Transverse colon (tissue), 4 donors: ENCODE measurements at regions not wholly inside any gene's neighbourhood (a gene's known extent, or its start where the extent isn't known, plus 50 kb on each side); places are given as distances from the start of the nearest gene placed in this dataset.

Experiments used
- DNase-seq: peaks from one replicate; pipeline ENCODE4 v3.0.0-alpha.2; 2019
- H3K27ac ChIP-seq, 4 donors: fragments of 200-600 bp; sonication (generic); 2 replicates each; pipeline ENCODE4 v1.5.1; 2016 to 2018; ENCODE audit warnings: inconsistent platforms in 4 of 4
- H3K27me3 ChIP-seq: fragments of 200-600 bp; sonication (generic); 2 replicates; pipeline ENCODE4 v1.5.1; 2017; ENCODE audit warnings: inconsistent platforms
- H3K36me3 ChIP-seq, 4 donors: fragments of 200-600 bp; sonication (generic); 2 replicates each; pipeline ENCODE4 v1.5.1; 2017 to 2019; ENCODE audit warnings: inconsistent platforms in 4 of 4
- H3K4me1 ChIP-seq, 4 donors: fragments of 200-600 bp; sonication (generic); 2 replicates each; pipeline ENCODE4 v1.5.1; 2017 to 2020; ENCODE audit warnings: inconsistent platforms in 4 of 4
- H3K4me3 ChIP-seq, 4 donors: fragments of 200-600 bp; sonication (generic); 1 replicate in 1 of 4; 2 replicates in 3 of 4; pipeline versions ENCODE4 v1.5.1 to v1.6.1; 2017 to 2019; ENCODE audit warnings: inconsistent platforms in 4 of 4
- H3K9me3 ChIP-seq, 2 donors: fragments of 200-600 bp; sonication (generic); 2 replicates each; pipeline ENCODE4 v1.5.1; 2017 to 2019; ENCODE audit warnings: inconsistent platforms in 2 of 2
- CTCF ChIP-seq, 5 experiments: fragments of 200-600 bp in 3 of 5; fragments of 450-650 bp in 2 of 5; sonication (generic) in 3 of 5; IDR thresholded peaks; 1 replicate in 2 of 5; 2 replicates in 3 of 5; pipeline ENCODE4 v1.5.1; 2016 to 2017; ENCODE audit warnings: antibody characterized with exemption in 5 of 5, inconsistent platforms in 3 of 5, mild to moderate bottlenecking in 2 of 5, moderate library complexity in 1 of 5
- EP300 ChIP-seq: sonication (generic); formaldehyde crosslinking; IDR thresholded peaks from one replicate; pipeline ENCODE4 v1.6.1; 2017; ENCODE audit warnings: antibody characterized with exemption, low read depth
- POLR2A ChIP-seq: fragments of 450-650 bp; IDR thresholded peaks from one replicate; pipeline ENCODE4 v1.6.1; 2016; ENCODE audit warnings: antibody characterized with exemption, mild to moderate bottlenecking, moderate library complexity
- POLR2AphosphoS5 ChIP-seq, 3 donors: sonication (generic); formaldehyde crosslinking; IDR thresholded peaks; one replicate each; pipeline ENCODE4 v1.6.1; 2016; ENCODE audit warnings: antibody characterized with exemption in 3 of 3
- WGBS, 2 donors: methylation state at CpG; one replicate each; pipeline ENCODE4 v1.1.5; 2018; ENCODE audit warnings: low coverage in 1 of 2; 5-methylcytosine and 5-hydroxymethylcytosine counted together
- in situ Hi-C, 4 donors: fragments of 200-750 bp; cut with MboI; loops; one replicate each; pipeline versions ENCODE4 v1.15.0 to v1.15.1; 2017; ENCODE audit warnings: low sequenced_read_pairs in 3 of 4, low pct_ligation_motif_present in 1 of 4, low pct_unique_long_range_greater_than_20kb in 1 of 4
- intact Hi-C: fragments of 100-400 bp; cut with DNase I; formaldehyde crosslinking; loops from one replicate; pipeline ENCODE4 v1.15.1; 2023; ENCODE audit warnings: low total_unique reads

- H3K9me3 ChIP-seq, result no peaks in the 10 kb centered on the region
- TF ChIP-seq POLR2AphosphoS5 (IDR thresholded peaks at IDR 0.05) (no peak), CTCF (IDR thresholded peaks at IDR 0.05) (no peak), EP300 (no peak), POLR2A (no peak)
- intact Hi-C loops (no loop called here), in situ Hi-C loops (no loop called here)
- no peaks in the 10 kb centered on the region for H3K36me3 ChIP-seq
- H3K4me3 ChIP-seq, result no peak overlapping the region
- WGBS, 2 donors, result 53 to 60% methylated on average over 2 to 4 of the region's 4 CpGs
- no peak overlapping the region for H3K27ac ChIP-seq
- no peaks in the 10 kb centered on the region for H3K27me3 ChIP-seq
- DNase-seq, result no peak
- H3K4me1 ChIP-seq, result no peaks in the 10 kb centered on the region
Observed at GRCh38 chr19:30877661-30878113, 471.5 kb downstream of the TSHZ3 start.

GRCh38 chr19:30873691-30874090 is 475.5 kb downstream of the TSHZ3 start:
- H3K9me3 ChIP-seq, result no peaks in the 10 kb centered on the region
- TF ChIP-seq EP300, result no peak
- no peaks in the 10 kb centered on the region for H3K36me3 ChIP-seq
- no peak for DNase-seq
- no peak overlapping the region for H3K27ac ChIP-seq
- intact Hi-C loops, result no loop called here
- no peaks in the 10 kb centered on the region for H3K27me3 ChIP-seq
- H3K4me3 ChIP-seq, result no peak overlapping the region
- no peaks in the 10 kb centered on the region for H3K4me1 ChIP-seq
- WGBS, 2 donors, result 46% methylated on average over 1 of the region's 1 CpG; no CpG with 5 or more reads in 1 of the 2 donors
- in situ Hi-C loops, result no loop called here

GRCh38 chr19:30873003-30873402 is 476.2 kb downstream of the TSHZ3 start:
- in situ Hi-C loops (no loop called here), intact Hi-C loops (no loop called here)
- H3K9me3 ChIP-seq, result no peaks in the 10 kb centered on the region
- H3K4me3 ChIP-seq, result no peak overlapping the region
- 43 to 68% methylated on average over 1 to 2 of the region's 2 CpGs for WGBS, 2 donors
- DNase-seq, result no peak
- no peaks in the 10 kb centered on the region for H3K4me1 ChIP-seq
- TF ChIP-seq POLR2AphosphoS5 (IDR thresholded peaks at IDR 0.05) (no peak), CTCF (IDR thresholded peaks at IDR 0.05) (no peak), EP300 (no peak), POLR2A (no peak)
- no peak overlapping the region for H3K27ac ChIP-seq
- H3K36me3 ChIP-seq, result no peaks in the 10 kb centered on the region
- no peaks in the 10 kb centered on the region for H3K27me3 ChIP-seq

GRCh38 chr19:30871979-30872378 is 477.3 kb downstream of the TSHZ3 start:
- H3K4me3 ChIP-seq, result no peak overlapping the region
- no peaks in the 10 kb centered on the region for H3K9me3 ChIP-seq
- 82 to 90% methylated on average over 2 to 4 of the region's 4 CpGs for WGBS, 2 donors
- TF ChIP-seq EP300 (no peak), POLR2AphosphoS5 (IDR thresholded peaks at IDR 0.05) (no peak), CTCF (IDR thresholded peaks at IDR 0.05) (no peak), POLR2A (no peak)
- H3K27ac ChIP-seq, result no peak overlapping the region
- no peak for DNase-seq
- in situ Hi-C loops, result no loop called here
- H3K4me1 ChIP-seq, result no peaks in the 10 kb centered on the region
- no peaks in the 10 kb centered on the region for H3K36me3 ChIP-seq
- intact Hi-C loops, result no loop called here
- H3K27me3 ChIP-seq, result no peaks in the 10 kb centered on the region

GRCh38 chr19:30870876-30871275 is 478.4 kb downstream of the TSHZ3 start:
- Histone ChIP-seq H3K4me3 (no peak overlapping the region), H3K27ac (no peak overlapping the region), H3K27me3 (no peaks in the 10 kb centered on the region), H3K4me1 (no peaks in the 10 kb centered on the region), H3K36me3 (no peaks in the 10 kb centered on the region), H3K9me3 (no peaks in the 10 kb centered on the region)
- TF ChIP-seq POLR2AphosphoS5 (IDR thresholded peaks at IDR 0.05) (no peak), EP300 (no peak)
- WGBS, 2 donors, result 63 to 70% methylated on average over 3 to 8 of the region's 8 CpGs
- intact Hi-C loops, result no loop called here
- DNase-seq, result no peak
- in situ Hi-C loops, result no loop called here
